Smooth muscle cell (in vitro differentiated cells): ENCODE measurements at regions not wholly inside any gene's neighbourhood (a gene's known extent, or its start where the extent isn't known, plus 50 kb on each side); places are given as distances from the start of the nearest gene placed in this dataset.

ENCODE experiments used
- DNase-seq: peaks from one replicate; lab custom pipeline; 2025; ENCODE audit not compliant: unreplicated experiment; lab: John Stamatoyannopoulos, UW
- H2AFZ ChIP-seq: fragments of 200-600 bp; sonication (generic); 2 replicates; pipeline ENCODE4 v1.6.0; 2016; ENCODE audit warnings: antibody characterized with exemption, low read depth, mild to moderate bottlenecking
- H3F3A ChIP-seq: fragments of 200-600 bp; sonication (generic); 2 replicates; pipeline ENCODE4 v1.6.0; 2017; ENCODE audit warnings: antibody characterized with exemption, low read depth
- H3K27ac ChIP-seq: fragments of 200-600 bp; sonication (generic); 2 replicates; pipeline ENCODE4 v1.5.1; 2016; ENCODE audit warnings: low read depth, mild to moderate bottlenecking
- H3K27me3 ChIP-seq: fragments of 200-600 bp; sonication (generic); 2 replicates; pipeline ENCODE4 v1.6.1; 2016; ENCODE audit warnings: low read depth, mild to moderate bottlenecking
- H3K36me3 ChIP-seq: fragments of 200-600 bp; sonication (generic); 2 replicates; pipeline ENCODE4 v1.5.1; 2016; ENCODE audit warnings: low read depth
- H3K4me1 ChIP-seq: fragments of 200-600 bp; sonication (generic); 2 replicates; pipeline ENCODE4 v1.5.1; 2016; ENCODE audit warnings: low read depth
- H3K4me2 ChIP-seq: fragments of 200-600 bp; sonication (generic); 2 replicates; pipeline ENCODE4 v1.6.0; 2016; ENCODE audit warnings: mild to moderate bottlenecking
- H3K4me3 ChIP-seq: fragments of 200-600 bp; sonication (generic); 2 replicates; pipeline ENCODE4 v1.5.1; 2016; ENCODE audit warnings: mild to moderate bottlenecking
- H3K79me2 ChIP-seq: fragments of 200-600 bp; sonication (generic); 2 replicates; pipeline ENCODE4 v1.6.0; 2016; ENCODE audit warnings: low read depth, mild to moderate bottlenecking
- H3K9ac ChIP-seq: fragments of 200-600 bp; sonication (generic); 2 replicates; pipeline ENCODE4 v1.6.0; 2016; ENCODE audit warnings: low read depth
- H3K9me3 ChIP-seq: fragments of 200-600 bp; sonication (generic); replicated peaks from 2 replicates; pipeline ENCODE4 v1.5.1; 2016; ENCODE audit warnings: low read depth
- H4K20me1 ChIP-seq: fragments of 200-600 bp; sonication (generic); 2 replicates; pipeline ENCODE4 v1.6.0; 2016; ENCODE audit warnings: low read depth
- CTCF ChIP-seq: fragments of 200-600 bp; sonication (generic); IDR thresholded peaks from 2 replicates; pipeline ENCODE4 v1.5.1; 2017; ENCODE audit warnings: borderline replicate concordance, mild to moderate bottlenecking, antibody characterized with exemption; ENCODE audit not compliant: insufficient read depth, poor library complexity, severe bottlenecking
- WGBS: methylation state at CpG from one replicate; pipeline ENCODE4 v1.1.7; 2016; ENCODE audit warnings: low lambda C conversion rate; 5-methylcytosine and 5-hydroxymethylcytosine counted together

GRCh38 chr20:18985551-18985950 is 172.0 kb downstream of the SCP2D1 start:
- Histone ChIP-seq H3K4me1 (no peaks in the 10 kb centered on the region), H3K27ac (no peak overlapping the region), H3K4me2 (no peak overlapping the region), H3K27me3 (no peaks in the 10 kb centered on the region), H3K36me3 (no peaks in the 10 kb centered on the region), H3K79me2 (no peaks in the 10 kb centered on the region), H3K9me3 (no peaks in the 10 kb centered on the region), H3K9ac (no peak overlapping the region), H3K4me3 (no peak overlapping the region), H3F3A (no peaks in the 10 kb centered on the region), H4K20me1 (no peaks in the 10 kb centered on the region), H2AFZ (no peak overlapping the region)
- no peak for DNase-seq
- 65% methylated on average over 5 of the region's 5 CpGs for WGBS
- TF ChIP-seq CTCF, result no peak

GRCh38 chr20:18986146-18986830 is 172.7 kb downstream of the SCP2D1 start:
- Histone ChIP-seq H3K4me1 (no peaks in the 10 kb centered on the region), H4K20me1 (no peaks in the 10 kb centered on the region), H3F3A (no peaks in the 10 kb centered on the region), H3K27me3 (no peaks in the 10 kb centered on the region), H3K4me2 (no peak overlapping the region), H3K79me2 (no peaks in the 10 kb centered on the region), H2AFZ (no peak overlapping the region), H3K36me3 (no peaks in the 10 kb centered on the region), H3K9me3 (no peaks in the 10 kb centered on the region), H3K9ac (no peak overlapping the region), H3K4me3 (no peak overlapping the region), H3K27ac (no peak overlapping the region)
- DNase-seq, result no peak
- WGBS, result 71% methylated on average over 7 of the region's 7 CpGs
- TF ChIP-seq CTCF, result no peak

GRCh38 chr20:18986895-18987580 is 173.5 kb downstream of the SCP2D1 start:
- Histone ChIP-seq H3K4me1 (no peaks in the 10 kb centered on the region), H3K4me3 (no peak overlapping the region), H3K9me3 (no peaks in the 10 kb centered on the region), H3K27ac (no peak overlapping the region), H3K27me3 (no peaks in the 10 kb centered on the region), H3K9ac (no peak overlapping the region), H2AFZ (no peak overlapping the region), H3K79me2 (no peaks in the 10 kb centered on the region), H3K4me2 (no peak overlapping the region), H3K36me3 (no peaks in the 10 kb centered on the region), H4K20me1 (no peaks in the 10 kb centered on the region), H3F3A (no peaks in the 10 kb centered on the region)
- 94% methylated on average over 9 of the region's 9 CpGs for WGBS
- no peak for DNase-seq
- TF ChIP-seq CTCF, result no peak
